Lower lobe of right lung (tissue), 2 donors: ENCODE measurements at regions not wholly inside any gene's neighbourhood (a gene's known extent, or its start where the extent isn't known, plus 50 kb on each side); places are given as distances from the start of the nearest gene placed in this dataset.

ENCODE experiments used
- ATAC-seq, 2 donors: fragments of 200-7000 bp; cut with Tn5 transposase; one replicate each; pipeline ENCODE4 v1.9.1; 2020 to 2022; ENCODE audit warnings: mild to moderate bottlenecking in 2 of 2, moderate library complexity in 2 of 2
- DNase-seq: peaks from one replicate; pipeline ENCODE4 v3.0.0-alpha.2; 2020
- H3K27ac ChIP-seq: fragments of 200-600 bp; one replicate; pipeline ENCODE4 v1.8.0; 2022
- H3K27me3 ChIP-seq: fragments of 200-600 bp; one replicate; pipeline ENCODE4 v1.8.0; 2022; ENCODE audit warnings: low read depth
- H3K36me3 ChIP-seq: fragments of 200-600 bp; one replicate; pipeline ENCODE4 v1.8.0; 2022; ENCODE audit warnings: mild to moderate bottlenecking
- H3K4me1 ChIP-seq: fragments of 200-600 bp; one replicate; pipeline ENCODE4 v1.8.0; 2022
- H3K4me3 ChIP-seq: fragments of 200-600 bp; one replicate; pipeline ENCODE4 v1.8.0; 2022; ENCODE audit warnings: mild to moderate bottlenecking
- H3K9me3 ChIP-seq: fragments of 200-600 bp; one replicate; pipeline ENCODE4 v1.8.0; 2022
- CTCF ChIP-seq: fragments of 200-600 bp; IDR thresholded peaks from one replicate; pipeline ENCODE4 v1.8.0; 2022; ENCODE audit warnings: antibody characterized with exemption, mild to moderate bottlenecking
- intact Hi-C: fragments of 100-400 bp; cut with DNase I; formaldehyde crosslinking; loops from one replicate; pipeline ENCODE4 v1.11.0; 2022
- donor health status: DM: no; HTN: yes; CAD: no; lungs with severe emphysema.

GRCh38 chr5:159481751-159482150, 151.5 kb upstream of the IL12B start:
- Histone ChIP-seq H3K27ac (no peak overlapping the region), H3K9me3 (no peaks in the 10 kb centered on the region), H3K27me3 (no peaks in the 10 kb centered on the region), H3K4me3 (no peak overlapping the region), H3K36me3 (no peaks in the 10 kb centered on the region), H3K4me1 (no peaks in the 10 kb centered on the region)
- DNase-seq (no peak), ATAC-seq (no peak)
- intact Hi-C loops = no loop called here
- TF ChIP-seq CTCF = no peak

GRCh38 chr5:159486836-159487235, 156.5 kb upstream of the IL12B start:
- intact Hi-C loops = no loop called here
- H3K27ac ChIP-seq = no peak overlapping the region
- no peak for ATAC-seq
- no peaks in the 10 kb centered on the region for H3K9me3 ChIP-seq
- H3K4me1 ChIP-seq = no peaks in the 10 kb centered on the region
- TF ChIP-seq CTCF = no peak
- H3K27me3 ChIP-seq = no peaks in the 10 kb centered on the region
- no peaks in the 10 kb centered on the region for H3K36me3 ChIP-seq
- no peak for DNase-seq
- H3K4me3 ChIP-seq = no peak overlapping the region

- H3K9me3 ChIP-seq = no peaks in the 10 kb centered on the region
- H3K27me3 ChIP-seq = no peaks in the 10 kb centered on the region
- ATAC-seq (no peak), DNase-seq (no peak)
- intact Hi-C loops = no loop called here
- no peaks in the 10 kb centered on the region for H3K36me3 ChIP-seq
- no peaks in the 10 kb centered on the region for H3K4me1 ChIP-seq
- no peak for TF ChIP-seq CTCF
- H3K27ac ChIP-seq = no peak overlapping the region
- no peak overlapping the region for H3K4me3 ChIP-seq
Measured at GRCh38 chr5:159488516-159488915, 158.2 kb upstream of the IL12B start.

DNA sequence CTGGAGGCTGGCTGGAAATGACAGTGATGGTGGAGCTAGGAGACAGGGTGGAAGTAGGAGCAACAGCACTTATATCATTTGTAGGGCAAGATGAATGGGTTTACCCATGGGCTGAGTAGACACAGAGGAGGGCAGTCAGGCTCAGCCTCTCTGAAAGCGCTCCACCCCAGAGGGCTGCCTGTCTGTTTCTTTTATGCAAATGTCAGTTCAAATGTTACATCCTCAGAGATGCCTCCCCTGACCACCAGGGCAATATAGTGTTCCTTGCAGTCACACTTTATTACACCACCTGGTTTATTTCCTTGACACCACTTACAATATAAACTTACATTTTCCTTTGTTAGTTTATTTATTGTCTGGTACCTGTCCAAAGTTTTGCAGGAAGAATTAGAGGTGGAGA, 159.5 kb upstream of the IL12B start:
- DNase-seq = no peak
- no peaks in the 10 kb centered on the region for H3K4me1 ChIP-seq
- no peak overlapping the region for H3K4me3 ChIP-seq
- intact Hi-C loops = no loop called here
- no peak for ATAC-seq
- no peaks in the 10 kb centered on the region for H3K9me3 ChIP-seq
- H3K27ac ChIP-seq = no peak overlapping the region
- H3K27me3 ChIP-seq = no peaks in the 10 kb centered on the region
- H3K36me3 ChIP-seq = no peaks in the 10 kb centered on the region
- TF ChIP-seq CTCF = no peak

GRCh38 chr5:159490507-159490906, 160.2 kb upstream of the IL12B start:
- intact Hi-C loops = no loop called here
- no peaks in the 10 kb centered on the region for H3K27me3 ChIP-seq
- H3K9me3 ChIP-seq = no peaks in the 10 kb centered on the region

More at GRCh38 chr5:159490507-159490906, 160.2 kb upstream of the IL12B start:
- no peak for ATAC-seq
- no peak for DNase-seq
- TF ChIP-seq CTCF = no peak
- Histone ChIP-seq H3K36me3 (no peaks in the 10 kb centered on the region), H3K27ac (no peak overlapping the region), H3K4me3 (no peak overlapping the region), H3K4me1 (no peaks in the 10 kb centered on the region)
